ENCODE measurements at regions not wholly inside any gene's neighbourhood (a gene's known extent, or its start where the extent isn't known, plus 50 kb on each side); places are given as distances from the start of the nearest gene placed in this dataset.
"Not testable (repeated sequence)": the region's sequence is repeated elsewhere in the genome, so short reads cannot be mapped to it uniquely, and the experiment has no call there.

DNA sequence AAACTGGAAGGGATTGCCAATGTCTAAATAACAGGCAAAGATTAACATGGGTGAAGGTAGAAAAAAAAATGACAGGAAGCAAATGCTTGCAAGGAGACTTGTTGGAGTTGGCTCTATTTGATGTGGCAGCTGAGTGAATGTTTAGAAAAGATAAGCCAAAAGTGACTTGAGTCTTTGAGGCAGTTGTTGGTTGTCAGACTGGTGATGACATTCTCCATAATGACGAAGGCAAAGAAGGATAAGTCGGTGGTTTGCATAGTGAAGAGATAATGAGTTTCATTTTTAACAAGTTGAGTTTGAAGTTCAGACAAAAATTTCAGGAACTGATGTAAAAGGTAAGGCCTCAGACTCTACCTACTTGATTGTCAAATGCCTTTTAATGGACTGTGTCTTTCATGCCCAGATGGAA lies 704.1 kb upstream of the SGO1 start:
- DNase-seq, result no peak

DNA sequence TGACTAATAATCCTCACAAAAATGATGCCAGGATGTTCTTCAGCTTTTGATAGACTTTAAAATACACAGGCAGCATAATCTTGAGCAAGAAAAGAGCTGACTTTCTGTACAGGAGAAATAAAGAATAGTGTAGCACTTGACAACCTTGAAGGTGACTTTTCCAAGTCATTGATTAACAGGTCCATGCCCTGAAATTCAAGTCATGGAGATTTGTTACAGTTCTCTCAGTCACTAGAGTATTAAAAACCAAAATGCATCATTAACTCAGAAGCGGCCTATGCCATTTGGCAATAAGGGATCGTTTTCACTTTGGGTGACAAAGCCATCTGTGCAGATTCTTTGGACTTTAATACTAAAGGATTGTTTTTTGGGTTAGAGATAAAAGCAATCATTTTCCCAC lies 692.7 kb upstream of the SGO1 start:
- DNase-seq, result no peak

DNA sequence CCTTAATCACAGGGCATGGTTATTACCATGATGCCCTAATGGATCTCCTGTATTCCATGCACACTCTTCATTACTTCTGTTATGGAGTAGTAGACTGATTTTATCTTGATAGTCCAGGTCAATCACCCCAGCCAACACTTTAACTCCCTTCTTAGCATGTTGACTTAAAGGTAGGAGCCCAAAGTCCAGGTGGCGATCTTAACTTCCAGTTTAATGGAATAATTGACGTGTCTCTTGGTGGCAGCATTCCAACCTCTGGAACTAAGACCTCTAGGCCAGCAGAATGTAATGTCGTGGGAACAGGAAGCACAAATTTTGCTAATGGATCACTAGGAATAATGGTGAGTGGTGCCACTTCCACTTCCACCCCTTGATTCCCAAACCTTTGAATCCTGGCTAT lies 687.2 kb upstream of the SGO1 start:
- DNase-seq, result no peak

DNA sequence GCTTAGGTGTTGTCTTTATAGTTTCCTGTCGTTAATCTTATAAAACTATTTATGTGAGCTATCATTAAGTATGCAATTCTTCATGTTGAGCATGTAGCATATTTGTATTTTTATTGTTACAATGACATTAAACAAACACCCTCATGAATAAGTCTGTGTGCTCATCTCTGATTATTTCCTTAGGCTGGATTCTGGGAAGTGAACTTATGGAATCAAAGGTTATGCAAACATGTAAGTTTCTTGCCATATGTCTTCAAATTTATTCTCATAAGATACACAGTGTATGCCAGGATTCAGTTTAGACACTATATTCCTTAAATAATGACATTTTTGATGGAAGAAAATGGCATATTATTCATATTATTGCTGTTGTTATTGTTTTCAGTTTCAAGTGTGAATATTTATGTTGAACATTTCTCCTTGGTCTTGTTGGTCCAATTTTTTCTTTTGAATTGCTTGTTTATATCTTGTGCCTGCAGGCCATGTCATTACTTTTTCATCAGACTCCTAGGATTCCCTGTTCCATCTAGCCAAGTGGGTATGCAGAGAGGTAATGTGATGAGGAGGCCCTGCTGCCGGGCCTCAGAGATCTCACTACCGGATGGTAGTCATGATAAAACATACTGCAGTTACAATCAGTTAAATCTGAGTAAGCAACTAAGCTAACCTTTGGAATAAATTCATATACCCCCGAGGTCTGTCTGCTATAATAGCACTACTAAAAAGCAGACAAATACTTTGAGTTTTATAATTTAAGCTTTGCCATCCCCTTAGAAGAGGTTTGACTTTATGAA lies 684.3 kb upstream of the SGO1 start:
- no peak for DNase-seq

DNA sequence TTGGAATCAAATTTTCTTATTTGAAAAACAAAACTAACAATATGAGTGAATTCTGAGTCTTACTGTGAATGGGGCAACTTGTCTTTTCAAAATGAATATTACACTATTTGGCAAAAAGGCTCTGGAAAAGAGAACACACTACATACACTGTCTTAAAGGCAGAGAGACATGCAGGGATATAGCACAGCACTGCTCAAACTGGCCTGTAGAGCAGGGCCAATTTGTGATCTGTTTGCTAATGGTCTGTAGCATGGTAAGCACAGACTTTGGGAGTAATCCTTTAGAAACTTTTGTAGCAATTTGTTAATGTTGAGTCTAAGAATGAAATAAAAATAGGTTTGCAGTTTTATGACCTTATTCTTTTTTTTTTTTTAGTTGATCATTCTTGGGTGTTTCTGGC lies 679.8 kb upstream of the SGO1 start:
- DNase-seq, result no peak

DNA sequence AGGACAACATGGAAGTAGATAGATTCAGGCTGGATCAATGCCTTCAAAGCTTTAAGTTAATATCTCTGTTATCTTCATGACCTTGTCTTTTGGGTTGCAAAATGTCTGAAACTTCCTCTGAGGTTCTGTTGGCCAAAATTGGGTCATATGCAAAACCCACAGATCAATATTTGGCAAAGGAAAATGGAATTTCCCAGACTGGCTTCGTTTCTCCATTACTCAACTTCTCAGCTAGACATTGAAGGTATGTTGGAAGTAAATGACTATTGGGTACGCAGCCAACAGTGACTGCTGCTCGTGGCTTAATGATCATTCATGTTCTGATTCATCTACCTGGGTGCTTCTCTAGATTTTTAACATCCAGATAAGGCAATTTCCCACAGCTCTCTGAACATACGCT lies 675.4 kb upstream of the SGO1 start:
- DNase-seq, result no peak

DNA sequence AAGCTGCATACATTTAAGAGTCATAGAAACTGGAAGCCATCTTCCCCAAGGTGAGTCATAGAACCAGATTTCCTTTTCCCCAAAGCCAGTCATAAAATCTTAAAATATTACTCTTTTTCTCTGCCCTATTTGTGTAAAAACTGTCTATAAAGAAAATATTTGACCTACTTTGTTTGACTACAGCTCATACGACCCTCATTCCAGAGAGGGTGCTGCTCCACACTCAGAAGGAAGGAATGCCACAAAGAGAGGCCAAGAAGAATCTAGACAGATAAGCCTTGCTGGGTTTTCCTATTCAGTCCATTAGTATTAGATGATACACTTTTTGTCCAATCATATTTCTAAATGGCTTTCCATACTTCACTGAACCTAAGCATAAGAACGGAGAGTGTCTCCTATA lies 671.6 kb upstream of the SGO1 start:
- no peak for DNase-seq

DNA sequence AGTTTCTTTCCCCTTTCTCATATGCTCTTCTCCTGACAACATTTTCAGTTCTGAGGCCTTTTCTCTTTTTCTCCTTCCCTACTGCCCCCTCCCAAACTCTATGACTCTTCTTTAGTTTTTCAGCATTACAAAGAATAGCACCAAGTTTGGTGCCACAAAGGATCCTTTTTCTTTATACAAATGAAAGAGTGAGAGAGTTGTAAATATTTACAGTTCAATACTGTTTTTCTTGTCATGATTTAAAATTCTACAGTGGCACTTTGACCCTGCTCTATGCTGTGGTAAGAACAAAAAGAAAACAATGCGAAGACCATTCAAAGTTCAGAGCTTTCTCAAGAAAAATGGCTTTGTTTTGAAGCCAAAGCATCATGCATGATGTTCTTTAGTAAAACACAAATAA lies 667.9 kb upstream of the SGO1 start:
- DNase-seq, result no peak

DNA sequence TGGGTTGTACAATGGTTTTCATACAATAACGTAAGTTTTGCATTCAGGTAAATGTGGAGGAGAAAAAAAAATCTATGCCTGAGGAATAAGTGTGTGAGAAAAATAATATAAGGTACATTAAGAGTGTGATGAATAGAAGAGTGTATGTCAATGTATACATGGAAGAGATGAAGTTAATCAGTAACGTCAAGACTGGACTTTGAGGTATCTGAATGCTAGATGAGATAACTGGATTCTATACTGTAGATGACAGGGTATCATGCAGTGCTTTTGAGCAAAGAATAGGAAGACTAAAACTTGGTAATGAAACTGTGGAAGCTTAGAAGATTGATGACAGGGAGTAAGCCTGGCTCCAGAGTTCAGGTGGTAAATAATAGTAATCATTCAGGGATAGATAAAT lies 666.7 kb upstream of the SGO1 start:
- no peak for DNase-seq

DNA sequence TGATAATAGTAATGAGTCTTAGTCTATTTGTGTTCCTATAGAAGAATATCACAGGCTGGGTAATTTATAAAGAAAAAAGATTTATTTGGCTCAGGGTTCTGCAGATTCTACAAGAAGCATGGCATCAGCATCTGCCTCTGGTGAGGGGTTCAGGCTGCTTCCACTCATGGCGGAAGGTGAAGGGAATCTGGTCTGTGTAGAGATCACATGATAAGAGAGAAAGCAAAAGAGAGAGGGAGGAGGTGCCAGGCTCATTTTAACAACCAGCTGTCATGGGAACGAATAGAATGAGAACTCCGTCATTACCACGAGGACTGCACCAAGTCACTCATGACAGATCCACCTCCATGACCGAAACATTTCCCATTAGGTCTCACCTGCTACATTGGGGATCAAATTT lies 664.0 kb upstream of the SGO1 start:
- DNase-seq, result no peak

DNA sequence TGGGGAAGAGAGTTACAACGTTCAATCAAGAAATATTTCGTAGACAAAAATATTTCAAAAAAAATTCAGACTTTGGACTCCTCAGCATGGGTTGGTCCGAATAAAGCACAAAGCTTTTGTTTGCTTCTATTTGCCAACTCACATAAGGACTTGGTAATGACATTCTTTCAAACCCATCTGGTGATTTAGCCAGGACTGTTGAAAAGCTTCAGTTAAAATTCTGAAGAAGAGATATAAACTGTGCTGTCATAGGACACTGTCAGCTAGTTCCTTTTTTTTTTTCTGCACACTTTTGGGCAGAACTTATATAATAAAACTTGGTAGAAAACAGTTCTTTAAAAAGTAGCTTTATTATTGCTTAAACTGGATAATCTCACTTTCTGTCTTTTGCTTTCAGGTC lies 660.8 kb upstream of the SGO1 start:
- DNase-seq, result no peak

DNA sequence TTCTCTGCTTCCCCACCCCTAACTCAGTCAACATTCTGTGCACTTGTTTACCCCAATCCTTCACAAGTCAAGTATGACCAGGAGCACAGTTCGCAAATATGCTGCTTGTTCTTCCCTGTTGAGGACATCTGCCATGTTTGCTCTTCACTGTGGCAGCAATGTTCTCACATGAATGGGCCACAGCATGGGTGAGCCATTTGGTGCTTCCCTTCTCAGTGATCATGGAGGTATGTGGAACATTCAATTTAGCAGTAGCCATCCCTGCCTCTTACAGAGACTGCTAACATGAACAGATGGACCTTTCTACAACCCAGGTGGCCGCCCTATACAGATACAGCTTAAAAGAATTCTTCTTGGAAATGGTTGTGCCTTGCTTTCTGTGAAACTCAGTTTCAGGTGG lies 660.1 kb upstream of the SGO1 start:
- DNase-seq, result no peak

DNA sequence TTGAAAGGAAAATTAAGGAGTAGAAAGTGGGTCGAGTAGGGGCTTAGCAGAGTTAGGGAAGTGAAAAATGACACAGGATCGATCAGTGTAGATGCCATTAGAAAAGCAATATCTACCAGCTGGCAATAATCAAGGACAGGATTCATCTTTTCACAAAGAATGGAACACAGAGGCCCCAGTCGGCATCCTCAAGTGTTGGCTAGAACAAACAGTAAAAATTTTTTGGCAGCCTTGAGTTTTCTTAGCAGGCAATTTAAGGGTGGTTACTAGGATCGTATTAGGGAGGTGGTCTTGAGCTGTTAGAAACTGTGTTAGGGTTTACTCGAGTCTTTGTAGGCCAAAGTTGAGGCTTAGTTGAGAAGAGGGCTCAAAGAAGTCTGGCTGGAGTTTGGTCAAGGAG lies 658.8 kb upstream of the SGO1 start:
- DNase-seq, result no peak

DNA sequence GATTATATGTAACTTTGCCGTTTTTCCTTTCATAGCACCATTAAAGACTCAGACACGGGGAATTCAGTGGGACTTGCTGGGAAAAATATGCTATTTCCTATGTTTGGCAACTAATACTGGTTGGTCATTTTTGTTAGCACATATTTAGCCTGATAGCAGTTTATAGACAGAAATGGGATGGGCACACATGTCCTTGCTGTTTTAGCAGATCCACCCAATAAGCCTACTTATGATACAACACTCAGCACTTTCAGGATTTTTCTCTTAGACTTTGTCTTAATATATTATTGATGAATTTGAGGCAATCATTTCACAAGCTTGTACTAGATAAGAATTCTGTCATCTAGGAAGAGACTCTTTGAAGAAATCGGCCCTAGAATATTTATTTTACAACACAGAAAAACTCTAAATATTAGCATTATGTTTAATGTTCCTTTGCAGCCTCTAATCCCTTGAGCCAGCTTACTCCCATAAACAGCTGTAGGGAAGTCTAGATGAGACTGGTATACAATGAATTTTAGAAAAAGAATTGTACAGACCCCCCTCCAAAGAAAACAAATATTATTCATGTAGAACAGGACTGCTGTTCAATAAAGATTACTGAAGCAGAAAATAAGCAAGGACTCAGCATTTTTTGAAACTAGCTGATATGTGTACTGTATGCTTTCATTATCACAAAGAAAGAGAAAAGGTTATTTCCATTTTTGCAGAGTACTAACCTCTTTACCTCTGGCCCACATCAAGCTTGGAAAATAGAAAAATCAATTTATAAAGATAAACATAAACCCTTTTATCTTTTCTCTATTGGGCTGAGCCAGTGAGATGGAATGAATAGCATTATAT lies 656.8 kb upstream of the SGO1 start:
- DNase-seq, result no peak

DNA sequence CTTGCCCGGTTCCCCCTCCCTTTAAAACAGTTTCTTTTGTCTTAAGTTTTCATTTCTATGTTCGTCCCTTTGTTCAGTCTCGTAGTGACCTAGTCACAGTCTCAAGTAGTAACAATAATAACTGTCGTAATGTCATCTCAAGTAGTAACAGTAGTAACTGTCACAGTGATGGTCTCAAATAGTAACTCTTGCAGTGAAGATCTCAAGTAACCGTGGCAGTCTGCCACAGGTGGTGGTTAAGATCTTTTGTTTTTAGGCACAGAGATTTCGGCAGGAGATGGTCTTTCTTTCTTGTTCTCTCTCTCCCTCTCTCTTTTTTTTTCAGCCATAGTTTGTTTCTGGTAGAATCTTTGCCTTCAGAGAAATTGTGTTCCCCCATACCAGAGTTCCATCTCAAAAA lies 656.0 kb upstream of the SGO1 start:
- no peak for DNase-seq

DNA sequence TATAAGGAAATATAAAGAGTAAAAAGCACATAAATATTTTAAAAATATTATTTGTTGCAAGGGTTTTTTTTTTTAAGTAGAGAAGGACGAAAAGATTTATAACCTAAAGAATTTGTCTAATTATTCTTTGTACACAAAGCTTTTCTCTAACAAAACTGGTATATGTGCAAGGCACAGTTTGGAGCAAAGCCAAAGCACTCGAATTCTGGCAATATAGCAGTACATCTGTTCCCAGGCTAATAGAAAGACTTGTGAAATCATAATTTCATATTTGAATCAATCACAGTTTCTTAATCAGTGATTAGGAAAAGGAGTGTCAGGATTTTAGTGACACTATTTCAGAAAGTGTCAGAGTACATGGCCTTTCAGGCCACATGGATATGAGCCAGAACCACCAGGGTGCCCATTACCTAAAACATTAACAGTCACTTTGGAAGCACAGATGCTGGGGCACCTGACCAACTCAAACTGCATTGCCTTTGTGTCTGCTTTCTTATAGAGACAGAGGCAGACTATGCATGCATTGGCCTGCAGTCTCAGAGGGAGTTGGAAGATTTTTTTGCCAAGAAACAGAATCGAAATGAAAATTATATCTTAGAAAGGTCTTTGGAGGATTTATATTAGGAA lies 651.8 kb upstream of the SGO1 start:
- DNase-seq, result no peak

DNA sequence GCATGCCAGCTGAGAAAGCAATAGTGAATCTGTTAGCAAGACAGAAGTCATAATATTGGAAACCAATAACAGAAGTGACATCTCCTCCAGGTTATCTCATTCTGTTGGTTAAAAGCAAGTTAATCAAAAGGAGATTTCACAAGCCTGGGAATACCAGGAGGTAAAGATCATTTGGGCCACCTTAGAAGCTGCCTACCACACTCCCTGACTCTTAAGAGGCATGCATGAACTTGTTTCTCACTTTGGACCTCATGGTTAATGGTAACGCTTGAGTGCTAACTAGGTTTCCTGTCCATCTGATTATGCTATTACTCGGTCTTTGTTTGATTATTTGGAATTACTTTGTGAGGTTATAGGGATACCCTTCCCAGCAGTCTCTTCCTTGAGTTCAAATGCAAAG lies 650.8 kb upstream of the SGO1 start:
- DNase-seq, result no peak

DNA sequence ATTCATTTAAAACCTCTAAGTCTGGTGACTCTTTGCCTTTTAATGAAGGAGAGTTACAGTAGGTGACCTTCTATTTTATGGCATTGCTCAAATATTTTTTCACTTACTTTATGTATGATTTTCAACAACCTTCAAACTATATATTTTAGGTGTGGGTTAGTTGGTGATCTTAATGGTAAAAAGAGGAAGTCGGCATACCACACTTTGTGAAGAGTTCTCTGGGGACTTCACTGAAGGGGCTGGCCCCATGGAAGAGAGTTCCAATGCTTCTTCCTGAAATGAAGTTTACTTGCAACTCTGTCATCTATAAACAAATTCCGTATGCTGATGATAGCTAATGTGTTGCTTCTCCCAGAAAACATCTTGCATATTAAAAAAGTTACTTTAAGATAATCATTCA lies 647.0 kb upstream of the SGO1 start:
- no peak for DNase-seq

DNA sequence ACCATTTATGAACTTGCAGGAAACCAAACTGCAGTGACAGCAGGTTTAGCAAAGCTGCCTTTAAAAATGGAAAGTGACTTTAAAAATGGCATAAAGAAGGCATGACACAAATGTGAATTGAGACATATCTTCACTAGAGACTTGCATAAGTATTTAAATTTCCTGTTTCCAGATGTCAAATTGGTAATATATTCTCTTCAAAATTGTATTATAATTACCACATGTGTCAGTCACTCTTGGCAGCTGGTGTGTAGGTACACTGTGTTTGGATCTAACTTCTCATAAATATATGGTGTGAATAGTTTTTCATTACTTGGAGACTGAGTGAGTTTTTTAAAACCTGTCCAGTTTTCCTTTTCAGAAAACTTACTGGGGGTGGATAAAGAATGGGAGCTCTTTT lies 636.2 kb upstream of the SGO1 start:
- DNase-seq, result no peak

DNA sequence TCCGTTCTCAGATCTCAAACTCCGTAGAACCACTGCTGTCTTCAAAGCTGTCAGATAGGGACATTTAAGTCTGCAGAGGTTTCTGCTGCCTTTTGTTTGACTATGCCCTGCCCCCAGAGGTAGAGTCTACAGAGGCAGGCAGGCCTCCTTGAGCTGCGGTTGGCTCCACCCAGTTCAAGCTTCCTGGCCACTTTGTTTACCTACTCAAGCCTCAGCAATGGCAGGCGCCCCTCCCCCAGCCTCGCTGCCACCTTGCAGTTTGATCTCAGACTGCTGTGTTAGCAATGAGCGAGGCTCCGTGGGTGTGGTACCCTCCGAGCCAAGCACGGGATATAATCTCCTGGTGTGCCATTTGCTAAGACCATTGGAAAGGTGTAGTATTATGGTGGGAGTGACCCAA lies 634.9 kb upstream of the SGO1 start:
- not testable (repeated sequence) for DNase-seq

DNA sequence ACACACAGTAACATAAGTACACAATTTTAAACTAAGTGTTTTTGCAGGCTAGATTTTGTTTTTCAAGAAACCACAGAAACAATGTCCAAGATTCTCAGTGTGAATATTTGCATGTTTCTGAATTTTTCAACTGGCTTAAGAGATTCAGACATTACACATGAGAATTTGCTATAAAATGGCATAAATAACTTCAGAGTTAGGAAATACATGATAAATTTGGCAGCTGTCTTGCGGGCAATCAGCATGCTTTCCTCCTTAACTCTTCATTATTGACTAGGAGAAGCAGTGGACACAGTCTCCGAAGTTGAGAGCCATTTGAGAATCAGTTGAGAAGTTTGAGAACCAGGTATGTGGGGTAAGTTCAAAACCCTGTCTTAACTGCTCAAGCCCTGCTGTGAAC lies 625.6 kb upstream of the SGO1 start:
- DNase-seq, result no peak

DNA sequence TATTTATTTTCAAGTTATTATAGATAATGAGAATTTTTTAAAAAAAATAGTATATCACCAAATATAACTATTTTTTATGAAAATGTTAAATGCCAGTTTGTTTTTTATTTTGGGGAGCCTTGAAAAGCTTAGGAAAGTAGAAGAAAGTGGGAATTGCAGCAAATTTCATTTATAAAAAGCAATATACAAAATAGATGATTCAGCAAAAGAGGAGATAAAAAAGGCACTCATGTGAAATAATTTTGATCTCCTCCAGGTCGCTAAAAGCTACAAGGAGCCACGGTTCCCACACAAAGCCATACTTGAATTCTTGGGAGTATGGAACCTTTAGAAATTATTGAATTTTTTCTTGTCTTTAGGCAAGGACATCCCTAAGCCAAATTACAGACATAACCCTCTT lies 625.0 kb upstream of the SGO1 start:
- no peak for DNase-seq

DNA sequence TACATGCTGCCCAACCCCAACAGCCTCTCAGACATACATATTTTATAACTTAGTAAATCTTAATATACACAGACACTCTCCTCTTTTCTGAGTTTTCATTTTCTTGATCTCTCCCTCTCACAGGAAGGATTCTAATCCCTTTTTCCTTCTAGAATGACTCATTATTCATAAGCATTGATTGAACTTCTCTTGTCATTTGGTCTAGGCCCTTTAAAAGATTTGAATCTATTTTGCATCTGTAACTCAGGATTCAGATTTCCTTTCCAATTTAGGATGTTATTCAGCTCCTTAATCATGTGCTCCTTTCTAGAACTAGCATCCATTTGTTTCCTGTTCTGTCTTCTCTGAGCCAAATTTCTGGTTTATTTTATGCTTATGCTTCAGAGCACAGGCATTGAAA lies 624.5 kb upstream of the SGO1 start:
- no peak for DNase-seq

DNA sequence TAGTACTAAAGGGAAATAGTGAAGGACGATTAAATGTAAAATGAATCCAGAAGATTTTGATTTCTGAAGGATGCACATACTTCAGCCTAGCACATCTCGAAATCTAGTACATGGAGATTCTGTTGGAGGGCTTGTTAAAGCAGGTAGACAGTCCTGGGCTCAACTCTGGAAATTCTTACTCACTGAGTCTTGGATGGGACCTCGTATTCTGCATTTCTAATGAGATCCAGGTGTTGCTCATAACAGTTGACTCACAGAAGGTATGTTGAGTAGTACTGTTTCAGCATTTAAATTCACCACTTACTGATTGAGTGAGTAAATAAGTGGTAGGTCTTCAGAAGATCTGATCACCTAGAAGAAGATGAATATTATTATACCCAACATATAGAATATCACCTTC lies 623.4 kb upstream of the SGO1 start:
- DNase-seq, result no peak
